ENCODE measurements at regions not wholly inside any gene's neighbourhood (a gene's known extent, or its start where the extent isn't known, plus 50 kb on each side); places are given as distances from the start of the nearest gene placed in this dataset.

DNA sequence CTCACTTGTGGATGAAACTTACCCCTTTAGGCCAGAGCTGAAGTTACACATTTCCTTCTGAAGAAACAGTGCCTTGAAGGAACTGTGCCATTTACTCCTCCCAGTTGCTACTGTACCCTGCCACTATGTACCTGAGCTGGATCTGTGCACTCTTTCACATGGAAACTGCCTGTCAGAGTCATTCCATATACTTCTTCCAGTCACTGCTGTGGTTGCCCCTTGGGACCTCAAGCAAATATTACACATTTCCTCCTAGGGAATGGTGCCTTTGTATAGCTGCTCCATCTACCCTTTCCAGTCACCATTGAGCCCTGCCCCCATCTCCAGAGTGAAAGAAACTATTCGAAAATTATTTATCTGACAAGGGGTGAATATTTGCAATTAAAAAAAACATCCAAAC is 1328.3 kb downstream of the TECRL start:
- Histone ChIP-seq H3K27ac (ENCODE audit: low read depth in 2 of 2, low read length in 1 of 2) (no peak overlapping the region), H3K4me2 (no peak overlapping the region), H3K36me3 (replicated peaks in 1 of 2; ENCODE audit: control insufficient read depth in 1 of 2, insufficient read depth in 2 of 2, low read length in 1 of 2) (no peaks in the 10 kb centered on the region), H3K9me2 (no peaks in the 10 kb centered on the region), H2AFZ (ENCODE audit: low read depth) (no peak overlapping the region), H3K79me2 (ENCODE audit: insufficient read depth) (no peaks in the 10 kb centered on the region), H3K4me1 (ENCODE audit: control insufficient read depth in 1 of 2, insufficient read depth in 2 of 2, low read depth in 1 of 2, low read length in 1 of 2) (no peaks in the 10 kb centered on the region), H3K4me3 (ENCODE audit: low read depth in 2 of 2, low read length in 1 of 2) (no peak overlapping the region), H3F3A (replicated peaks; ENCODE audit: insufficient read depth) (no peaks in the 10 kb centered on the region), H3K9ac (no peak overlapping the region), H3K27me3 (ENCODE audit: insufficient read depth) (no peaks in the 10 kb centered on the region), H3K9me3 (no peaks in the 10 kb centered on the region), H4K20me1 (ENCODE audit: insufficient read depth) (no peaks in the 10 kb centered on the region)
- DNase-seq = no peak
- TF ChIP-seq JUND (IDR thresholded peaks at IDR 0.05) (no peak), NFIC (IDR thresholded peaks at IDR 0.05; ENCODE audit: borderline replicate concordance) (no peak), EZH2phosphoT487 (IDR thresholded peaks at IDR 0.05; ENCODE audit: borderline replicate concordance, low read depth) (no peak), YY1 (IDR thresholded peaks at IDR 0.05; ENCODE audit: low read depth) (no peak), TAF1 (IDR thresholded peaks at IDR 0.05; ENCODE audit: borderline replicate concordance, low read depth, low read length) (no peak), TEAD4 (IDR thresholded peaks at IDR 0.05; ENCODE audit: borderline replicate concordance, insufficient read depth) (no peak), FOXM1 (IDR thresholded peaks at IDR 0.05; ENCODE audit: low read depth) (no peak), SIN3A (IDR thresholded peaks at IDR 0.05; ENCODE audit: borderline replicate concordance, low read depth, low read length) (no peak), CTCF (IDR thresholded peaks at IDR 0.05) (no peak), RFX5 (IDR thresholded peaks at IDR 0.05; ENCODE audit: low read length) (no peak), CHD2 (IDR thresholded peaks at IDR 0.05; ENCODE audit: low read length, partially characterized antibody) (no peak), FOXJ3 (CRISPR knock-in tag; IDR thresholded peaks at IDR 0.05) (no peak), MXI1 (IDR thresholded peaks at IDR 0.05; ENCODE audit: low read depth, low read length) (no peak)
- TF ChIP-seq, protein P1, sequence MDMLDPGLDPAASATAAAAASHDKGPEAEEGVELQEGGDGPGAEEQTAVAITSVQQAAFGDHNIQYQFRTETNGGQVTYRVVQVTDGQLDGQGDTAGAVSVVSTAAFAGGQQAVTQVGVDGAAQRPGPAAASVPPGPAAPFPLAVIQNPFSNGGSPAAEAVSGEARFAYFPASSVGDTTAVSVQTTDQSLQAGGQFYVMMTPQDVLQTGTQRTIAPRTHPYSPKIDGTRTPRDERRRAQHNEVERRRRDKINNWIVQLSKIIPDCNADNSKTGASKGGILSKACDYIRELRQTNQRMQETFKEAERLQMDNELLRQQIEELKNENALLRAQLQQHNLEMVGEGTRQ (IDR thresholded peaks at IDR 0.05; ENCODE audit: borderline replicate concordance, low read depth, low read length) = no peak
- 4% methylated on average over 1 of the region's 1 CpG for WGBS (ENCODE audit: low lambda C conversion rate)
- POLR2A ChIA-PET = no interaction called here
- CTCF ChIA-PET = no interaction called here

GRCh38 chr4:63063760-63064159 is 1345.5 kb downstream of the TECRL start:
- Histone ChIP-seq H3F3A (replicated peaks; ENCODE audit: insufficient read depth) (no peaks in the 10 kb centered on the region), H3K27me3 (ENCODE audit: insufficient read depth) (no peaks in the 10 kb centered on the region), H3K4me2 (no peak overlapping the region), H3K4me1 (ENCODE audit: control insufficient read depth in 1 of 2, insufficient read depth in 2 of 2, low read depth in 1 of 2, low read length in 1 of 2) (no peaks in the 10 kb centered on the region), H3K36me3 (replicated peaks in 1 of 2; ENCODE audit: control insufficient read depth in 1 of 2, insufficient read depth in 2 of 2, low read length in 1 of 2) (no peaks in the 10 kb centered on the region), H3K9me3 (no peaks in the 10 kb centered on the region), H3K79me2 (ENCODE audit: insufficient read depth) (no peaks in the 10 kb centered on the region), H2AFZ (ENCODE audit: low read depth) (no peak overlapping the region), H3K27ac (ENCODE audit: low read depth in 2 of 2, low read length in 1 of 2) (no peak overlapping the region), H3K9me2 (no peaks in the 10 kb centered on the region), H3K4me3 (ENCODE audit: low read depth in 2 of 2, low read length in 1 of 2) (no peak overlapping the region), H3K9ac (no peak overlapping the region), H4K20me1 (ENCODE audit: insufficient read depth) (no peaks in the 10 kb centered on the region)
- CTCF ChIA-PET = interaction anchor here (1.0 kb wide), 1 partner anchor 15 kb away, joined by 3 read pairs; no protein-coding TSS in a partner anchor
- DNase-seq = no peak
- POLR2A ChIA-PET = no interaction called here
- 21% methylated on average over 4 of the region's 4 CpGs for WGBS (ENCODE audit: low lambda C conversion rate)
- TF ChIP-seq EZH2phosphoT487 (IDR thresholded peaks at IDR 0.05; ENCODE audit: borderline replicate concordance, low read depth) = no peak
- TF ChIP-seq, protein P2, sequence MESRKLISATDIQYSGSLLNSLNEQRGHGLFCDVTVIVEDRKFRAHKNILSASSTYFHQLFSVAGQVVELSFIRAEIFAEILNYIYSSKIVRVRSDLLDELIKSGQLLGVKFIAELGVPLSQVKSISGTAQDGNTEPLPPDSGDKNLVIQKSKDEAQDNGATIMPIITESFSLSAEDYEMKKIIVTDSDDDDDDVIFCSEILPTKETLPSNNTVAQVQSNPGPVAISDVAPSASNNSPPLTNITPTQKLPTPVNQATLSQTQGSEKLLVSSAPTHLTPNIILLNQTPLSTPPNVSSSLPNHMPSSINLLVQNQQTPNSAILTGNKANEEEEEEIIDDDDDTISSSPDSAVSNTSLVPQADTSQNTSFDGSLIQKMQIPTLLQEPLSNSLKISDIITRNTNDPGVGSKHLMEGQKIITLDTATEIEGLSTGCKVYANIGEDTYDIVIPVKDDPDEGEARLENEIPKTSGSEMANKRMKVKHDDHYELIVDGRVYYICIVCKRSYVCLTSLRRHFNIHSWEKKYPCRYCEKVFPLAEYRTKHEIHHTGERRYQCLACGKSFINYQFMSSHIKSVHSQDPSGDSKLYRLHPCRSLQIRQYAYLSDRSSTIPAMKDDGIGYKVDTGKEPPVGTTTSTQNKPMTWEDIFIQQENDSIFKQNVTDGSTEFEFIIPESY (IDR thresholded peaks at IDR 0.05; ENCODE audit: borderline replicate concordance, low read depth) = no peak
- no peak for TF ChIP-seq MXI1 (IDR thresholded peaks at IDR 0.05; ENCODE audit: low read depth, low read length)
- TF ChIP-seq TCF12 (IDR thresholded peaks at IDR 0.05) = no peak
- TF ChIP-seq FOXJ3 (CRISPR knock-in tag; IDR thresholded peaks at IDR 0.05) = no peak
- no peak for TF ChIP-seq SIN3A (IDR thresholded peaks at IDR 0.05; ENCODE audit: borderline replicate concordance, low read depth, low read length)
- no peak for TF ChIP-seq RFX5 (IDR thresholded peaks at IDR 0.05; ENCODE audit: low read length)
- TF ChIP-seq RXRA (IDR thresholded peaks at IDR 0.05; ENCODE audit: borderline replicate concordance, low read depth) = no peak
- TF ChIP-seq RAD21 (IDR thresholded peaks at IDR 0.05; ENCODE audit: low read length) = no peak
- TF ChIP-seq FOXM1 (IDR thresholded peaks at IDR 0.05; ENCODE audit: low read depth) = no peak
- no peak for TF ChIP-seq FOSL2 (IDR thresholded peaks at IDR 0.05; ENCODE audit: borderline replicate concordance, low read depth)
- no peak for TF ChIP-seq SMC3 (IDR thresholded peaks at IDR 0.05; ENCODE audit: low read depth, low read length)
- TF ChIP-seq MEF2A (IDR thresholded peaks at IDR 0.05; ENCODE audit: borderline replicate concordance, low read depth) = no peak
- TF ChIP-seq, protein P3, sequence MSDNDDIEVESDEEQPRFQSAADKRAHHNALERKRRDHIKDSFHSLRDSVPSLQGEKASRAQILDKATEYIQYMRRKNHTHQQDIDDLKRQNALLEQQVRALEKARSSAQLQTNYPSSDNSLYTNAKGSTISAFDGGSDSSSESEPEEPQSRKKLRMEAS (IDR thresholded peaks at IDR 0.05; ENCODE audit: low read depth) = no peak
- no peak for TF ChIP-seq GABPA (IDR thresholded peaks at IDR 0.05; ENCODE audit: low read depth)
- no peak for TF ChIP-seq IRF3 (IDR thresholded peaks at IDR 0.05; ENCODE audit: low read depth, low read length)
- no peak for TF ChIP-seq YY1 (IDR thresholded peaks at IDR 0.05; ENCODE audit: low read depth)
